SU-DHL-6 (cell line): ENCODE measurements at regions not wholly inside any gene's neighbourhood (a gene's known extent, or its start where the extent isn't known, plus 50 kb on each side); places are given as distances from the start of the nearest gene placed in this dataset.

Source experiments
- CTCF ChIP-seq: fragments of 200-600 bp; sonication (generic); IDR thresholded peaks from one replicate; pipeline ENCODE4 v1.5.1; 2017; ENCODE audit warnings: antibody characterized with exemption, mild to moderate bottlenecking, low read length, moderate library complexity; ENCODE audit not compliant: insufficient read depth, poor library complexity, severe bottlenecking
- EZH2phosphoT487 ChIP-seq: fragments of 200-600 bp; sonication (generic), shearing (Covaris generic); conservative IDR thresholded peaks from 2 replicates; pipeline ENCODE4 v1.6.1; 2018; ENCODE audit warnings: mild to moderate bottlenecking, antibody characterized with exemption, low read length, moderate library complexity, mixed read lengths

DNA sequence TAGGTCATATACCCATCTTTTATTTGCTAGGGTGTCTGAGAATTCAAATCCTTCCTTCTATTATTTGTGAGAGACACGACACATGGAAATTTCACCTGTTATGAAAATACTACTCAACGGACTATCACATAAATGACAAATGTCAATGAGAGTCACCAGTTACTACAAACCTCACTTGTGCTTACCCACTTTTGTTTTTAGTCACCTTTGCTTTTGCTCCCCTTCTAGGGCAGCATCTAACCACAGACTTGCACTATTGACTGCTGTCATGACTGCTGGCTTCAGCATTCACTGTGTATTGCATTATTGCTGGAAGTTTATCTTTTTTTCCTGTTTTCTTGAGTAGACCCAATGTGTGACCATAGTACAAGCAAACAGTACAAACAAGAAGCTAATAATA, 1048.0 kb downstream of the PLA2G4A start:
- TF ChIP-seq CTCF (no peak), EZH2phosphoT487 (no peak)
